A549 (cell line): ENCODE measurements at regions not wholly inside any gene's neighbourhood (a gene's known extent, or its start where the extent isn't known, plus 50 kb on each side); places are given as distances from the start of the nearest gene placed in this dataset.

ENCODE experiments used
- EP300 ChIP-seq, 2 experiments: fragments of >200 bp; sonication (Bioruptor Twin); formaldehyde crosslinking; IDR thresholded peaks; 2 replicates in 1 of 2; 3 replicates in 1 of 2; pipeline ENCODE4 v1.6.1; 2016 to 2017
- MAZ ChIP-seq: fragments of 150-350 bp; IDR thresholded peaks from 2 replicates; pipeline ENCODE4 v1.6.1; 2014; ENCODE audit warnings: antibody characterized with exemption, low read depth, low read length, borderline replicate concordance

- no peak for TF ChIP-seq MAZ
- no peak for TF ChIP-seq EP300 (IDR thresholded peaks at IDR 0.05)
Observed at GRCh38 chr4:54976682-54977081, 148.7 kb downstream of the KDR start.
